HG02938 (cell line): ENCODE measurements at regions not wholly inside any gene's neighbourhood (a gene's known extent, or its start where the extent isn't known, plus 50 kb on each side); places are given as distances from the start of the nearest gene placed in this dataset.
"Not testable (repeated sequence)": the region's sequence is repeated elsewhere in the genome, so short reads cannot be mapped to it uniquely, and the experiment has no call there.

Experiments used
- ATAC-seq: cut with Tn5 transposase; IDR thresholded peaks from one replicate; pipeline ENCODE4 v1.9.1; 2021; ENCODE audit warnings: mild to moderate bottlenecking, moderate library complexity; ENCODE audit not compliant: unreplicated experiment

GRCh38 chr2:235212501-235213158, 260.8 kb downstream of the SH3BP4 start:
- no peak for ATAC-seq

GRCh38 chr2:235215248-235215647, 263.4 kb downstream of the SH3BP4 start:
- ATAC-seq = no peak

- no peak for ATAC-seq
Measured at GRCh38 chr2:235216901-235217300, 265.1 kb downstream of the SH3BP4 start.

- no peak for ATAC-seq
Measured at GRCh38 chr2:235217846-235218245, 266.0 kb downstream of the SH3BP4 start.

GRCh38 chr2:235218486-235218907, 266.7 kb downstream of the SH3BP4 start:
- ATAC-seq = no peak

- ATAC-seq = no peak
Measured at GRCh38 chr2:235219048-235219447, 267.2 kb downstream of the SH3BP4 start.

- ATAC-seq = no peak
Measured at GRCh38 chr2:235220331-235220730, 268.5 kb downstream of the SH3BP4 start.

- no peak for ATAC-seq
Measured at GRCh38 chr2:235223011-235223410, 270.8 kb upstream of the AGAP1 start.

- ATAC-seq = no peak
Measured at GRCh38 chr2:235224410-235224809, 269.4 kb upstream of the AGAP1 start.

GRCh38 chr2:235225261-235225660, 268.6 kb upstream of the AGAP1 start:
- ATAC-seq = no peak

- no peak for ATAC-seq
Measured at GRCh38 chr2:235227590-235227989, 266.3 kb upstream of the AGAP1 start.

GRCh38 chr2:235228422-235228821, 265.4 kb upstream of the AGAP1 start:
- ATAC-seq = not testable (repeated sequence)

- ATAC-seq = no peak
Measured at GRCh38 chr2:235229236-235229635, 264.6 kb upstream of the AGAP1 start.

GRCh38 chr2:235230821-235231601, 262.8 kb upstream of the AGAP1 start:
- ATAC-seq = no peak

- ATAC-seq = no peak
Measured at GRCh38 chr2:235232449-235233433, 261.1 kb upstream of the AGAP1 start.

GRCh38 chr2:235234736-235235135, 259.1 kb upstream of the AGAP1 start:
- no peak for ATAC-seq

GRCh38 chr2:235235977-235236767, 257.7 kb upstream of the AGAP1 start:
- ATAC-seq = no peak

GRCh38 chr2:235238537-235238936, 255.3 kb upstream of the AGAP1 start:
- no peak for ATAC-seq

- ATAC-seq = no peak
Measured at GRCh38 chr2:235240574-235240973, 253.3 kb upstream of the AGAP1 start.
